NCI-H2107 (cell line): ENCODE measurements at regions not wholly inside any gene's neighbourhood (a gene's known extent, or its start where the extent isn't known, plus 50 kb on each side); places are given as distances from the start of the nearest gene placed in this dataset.
"Not testable (repeated sequence)": the region's sequence is repeated elsewhere in the genome, so short reads cannot be mapped to it uniquely, and the experiment has no call there.

Experiments
- DNase-seq: peaks from one replicate; lab custom pipeline; 2025; lab: John Stamatoyannopoulos, UW

DNA sequence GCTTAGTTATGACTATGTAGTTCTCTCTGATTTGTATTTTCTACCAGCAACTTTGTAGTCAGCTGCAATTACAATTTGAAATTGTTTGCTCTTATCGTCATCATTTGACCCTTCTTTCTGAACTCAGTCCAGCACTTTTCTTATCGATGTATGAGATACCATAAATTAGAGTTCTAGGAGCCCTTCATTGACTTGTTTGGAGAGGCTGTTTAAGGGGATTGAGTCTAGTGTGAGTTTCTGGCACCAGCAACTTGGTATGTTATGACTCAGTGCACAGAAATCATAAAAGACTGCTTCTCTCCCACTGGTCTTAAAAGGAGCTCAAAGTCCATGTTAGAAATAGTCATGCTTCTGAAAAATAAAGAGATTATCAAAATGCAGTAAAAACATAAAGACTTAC lies 190.3 kb downstream of the TENT5A start:
- no peak for DNase-seq

DNA sequence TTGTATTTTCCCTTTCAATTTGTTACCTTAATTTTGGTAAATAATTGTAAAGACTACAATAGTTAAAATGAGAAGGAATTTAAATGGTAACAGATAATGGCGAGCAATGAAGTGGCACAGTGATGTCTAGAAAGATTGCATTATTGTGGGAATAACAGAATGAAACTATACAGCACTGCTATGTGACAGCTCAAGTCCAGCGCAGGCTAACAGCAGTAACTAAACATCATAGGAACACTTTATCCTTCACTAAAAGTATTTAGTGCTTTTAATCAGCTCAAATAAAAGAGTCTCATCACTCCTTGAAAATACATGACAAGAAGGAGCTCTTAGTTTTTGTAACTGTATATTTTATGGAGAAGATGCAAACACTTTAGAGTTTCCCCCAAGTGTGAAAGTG lies 190.8 kb downstream of the TENT5A start:
- no peak for DNase-seq

DNA sequence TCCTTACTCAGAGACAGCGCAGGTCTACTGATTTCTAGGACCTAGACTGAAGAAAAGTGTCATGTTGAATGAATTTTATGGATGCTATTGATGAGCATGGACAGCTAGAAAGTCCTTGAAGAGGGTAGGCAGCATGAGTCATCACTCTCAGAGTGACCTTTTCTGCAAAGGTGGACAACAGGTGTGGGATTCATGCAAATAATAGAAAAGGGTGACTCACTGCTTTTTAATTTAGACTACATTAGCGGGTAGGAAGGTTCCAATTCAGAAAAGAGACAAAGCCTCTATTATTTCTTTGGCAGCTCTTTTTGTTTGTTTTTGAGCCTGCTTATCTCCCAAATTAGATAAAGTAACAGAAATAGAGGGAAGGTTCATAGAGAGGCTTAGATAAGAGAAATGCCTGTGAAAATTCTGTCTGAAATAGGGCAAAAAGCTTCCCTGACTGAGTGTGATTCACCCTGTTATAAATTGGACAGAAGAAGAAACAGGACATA lies 191.4 kb downstream of the TENT5A start:
- DNase-seq, result no peak

DNA sequence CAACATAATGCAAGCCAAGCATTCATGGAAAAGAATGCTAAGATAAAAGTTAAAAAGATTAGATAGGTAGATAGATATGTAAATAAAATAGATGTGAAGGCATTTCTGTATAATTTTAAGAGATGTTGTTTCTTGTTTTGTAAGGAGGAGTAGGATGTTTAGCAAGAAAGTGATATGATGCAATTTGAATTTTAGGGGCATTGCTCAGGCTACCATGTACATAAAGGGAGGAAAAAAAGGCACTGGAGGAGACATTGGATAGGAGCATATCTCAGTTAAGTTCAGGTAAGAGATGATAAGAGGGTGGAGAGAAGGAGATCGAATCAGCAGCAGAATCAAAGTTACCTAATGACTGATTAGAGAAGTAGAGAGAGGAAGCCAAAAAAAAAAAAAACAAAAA lies 194.7 kb downstream of the TENT5A start:
- no peak for DNase-seq

DNA sequence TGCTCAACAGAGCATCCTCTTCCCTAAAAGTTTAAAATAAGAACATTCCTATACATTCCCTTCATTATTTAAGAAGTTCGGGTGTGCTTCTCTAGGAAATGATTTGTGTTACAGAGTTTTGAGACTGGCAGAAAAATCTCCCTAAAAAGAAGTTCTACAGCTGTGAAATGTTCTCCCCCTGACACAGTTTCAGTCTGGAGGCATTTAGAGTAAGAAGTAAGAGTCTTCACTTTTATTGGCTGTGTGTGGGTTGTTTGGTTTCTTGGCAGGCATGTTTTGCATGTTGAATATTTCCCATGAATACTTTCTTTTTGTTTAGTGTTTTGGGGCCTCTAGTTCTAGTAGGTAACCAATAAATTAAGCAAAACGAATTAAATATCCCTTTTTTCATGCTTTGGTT lies 195.9 kb downstream of the TENT5A start:
- no peak for DNase-seq

DNA sequence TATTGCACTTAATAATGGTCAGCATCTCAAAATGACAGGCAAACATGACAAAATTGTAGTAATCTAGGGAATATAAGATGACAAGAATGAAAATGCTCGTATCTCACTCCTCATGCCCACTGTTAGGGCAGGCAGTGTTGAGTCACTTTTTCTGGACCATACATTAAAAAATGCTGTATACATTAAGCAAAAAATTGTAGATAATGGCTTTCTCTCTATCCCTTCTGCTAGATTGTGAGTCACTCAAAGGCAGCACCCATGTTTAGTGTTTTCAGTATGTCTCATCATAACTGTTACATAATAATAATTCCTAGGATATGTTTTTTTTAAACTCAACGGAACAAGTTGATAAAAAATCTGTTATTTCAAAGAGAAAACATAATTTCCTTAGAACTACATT lies 199.3 kb downstream of the TENT5A start:
- no peak for DNase-seq

DNA sequence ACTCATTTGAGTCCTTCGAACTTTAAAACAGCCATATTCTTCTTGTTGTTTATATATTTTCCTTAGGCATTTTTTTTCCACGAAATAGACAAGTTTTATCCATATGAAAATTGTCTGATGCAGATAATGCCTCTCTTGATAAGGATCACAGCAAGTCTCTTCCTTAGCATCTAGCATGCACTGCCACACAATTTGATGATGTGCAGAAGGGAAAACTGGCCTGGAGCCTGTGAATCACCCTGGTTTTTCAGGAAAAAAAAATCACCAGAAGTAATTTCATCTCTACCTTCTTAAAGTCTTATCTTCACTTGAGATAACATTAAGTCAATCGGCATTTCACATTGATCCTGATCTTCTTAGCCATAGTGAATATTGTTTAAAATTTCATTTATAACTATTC lies 199.8 kb downstream of the TENT5A start:
- DNase-seq, result no peak

DNA sequence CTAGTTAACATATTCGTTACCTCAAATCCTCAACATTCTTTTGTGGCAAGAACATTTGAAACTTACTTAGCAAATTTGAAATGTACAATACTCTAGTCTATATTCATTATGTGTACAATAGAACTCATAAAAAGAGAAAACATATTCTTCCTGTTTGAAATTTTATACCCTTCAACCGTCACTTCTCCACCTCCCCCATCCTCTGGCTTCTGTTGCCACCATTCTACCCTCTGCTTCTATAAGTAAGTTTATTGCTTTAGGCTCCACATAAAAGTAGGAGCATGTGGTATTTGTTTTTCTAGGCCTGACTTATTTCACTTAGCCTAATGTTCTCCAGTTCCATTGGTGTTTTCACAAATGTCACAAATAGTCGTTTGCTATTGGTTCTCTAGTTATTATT lies 205.3 kb downstream of the TENT5A start:
- DNase-seq, result no peak

DNA sequence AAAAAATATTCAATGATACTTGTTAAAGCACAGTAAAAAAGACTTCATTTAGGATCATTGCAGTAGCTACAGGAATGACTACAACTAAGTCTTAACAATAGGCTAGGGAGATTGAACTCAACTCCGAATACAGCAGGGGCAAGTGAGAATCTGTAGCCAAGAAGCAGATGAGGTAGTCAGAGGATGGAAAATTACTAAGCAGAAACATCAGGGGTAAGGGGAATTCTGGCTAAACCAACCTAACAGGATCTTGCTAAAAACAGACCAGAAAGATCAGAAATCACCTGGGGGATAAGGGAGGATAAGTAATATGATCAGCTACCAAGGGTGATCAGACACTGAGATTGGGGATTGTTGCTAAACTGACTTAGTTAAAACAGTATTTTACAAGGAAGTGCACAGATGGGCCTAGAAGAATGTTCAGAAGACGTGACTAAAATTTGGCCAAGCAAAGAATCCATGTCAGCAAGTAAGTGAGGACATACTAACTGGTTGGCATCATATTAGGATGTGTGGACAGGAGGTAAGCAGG lies 217.5 kb downstream of the TENT5A start:
- no peak for DNase-seq

DNA sequence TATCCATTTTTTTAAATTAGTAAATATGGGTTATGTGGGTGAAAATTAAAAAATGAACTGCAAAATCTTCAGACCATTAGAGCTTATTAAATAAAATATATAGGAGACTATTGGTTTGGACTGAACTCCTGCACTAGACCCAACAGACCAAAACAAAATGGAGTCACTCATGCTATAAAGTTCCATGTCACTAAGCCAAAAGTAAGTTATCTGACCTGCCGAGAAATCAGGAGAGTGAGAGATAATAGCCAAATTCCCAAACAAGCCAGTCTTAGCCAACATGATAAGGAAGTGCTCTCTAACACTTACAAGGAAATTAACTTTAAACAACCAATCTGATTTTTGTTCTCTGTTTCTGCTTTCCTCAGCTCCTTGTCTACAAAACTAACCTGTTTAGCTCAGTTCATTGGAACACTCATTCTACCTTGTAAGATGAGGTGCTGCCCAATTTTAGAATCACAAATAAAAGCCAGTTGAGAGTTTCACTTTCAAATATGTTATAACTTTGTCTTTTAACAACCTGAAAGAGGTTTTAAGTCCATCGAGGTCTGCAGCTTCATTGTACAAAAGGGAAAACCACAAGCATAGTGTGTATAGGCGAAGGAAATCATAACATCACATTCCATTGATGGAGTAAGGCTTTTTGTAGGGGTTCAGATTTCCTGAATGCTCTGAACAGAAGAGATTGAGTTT lies 220.5 kb downstream of the TENT5A start:
- DNase-seq, result no peak

DNA sequence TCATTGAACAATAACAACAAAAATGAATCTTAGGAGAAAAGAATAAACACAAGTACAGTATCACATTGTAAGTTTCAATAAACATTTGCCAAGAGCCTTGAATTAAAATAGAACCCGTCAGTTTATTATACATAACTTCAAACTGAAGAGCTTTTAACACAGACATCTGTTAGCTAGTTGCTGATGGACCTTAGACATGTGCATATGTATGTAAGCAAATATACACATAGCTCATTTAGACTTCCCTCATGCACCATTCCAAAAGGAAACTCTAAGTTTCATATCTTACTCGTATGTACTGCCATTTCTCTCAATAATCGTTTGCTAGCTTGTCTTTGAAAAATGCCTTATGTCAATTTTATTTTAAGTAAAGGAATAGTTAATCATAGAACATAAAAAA lies 235.0 kb downstream of the TENT5A start:
- no peak for DNase-seq

DNA sequence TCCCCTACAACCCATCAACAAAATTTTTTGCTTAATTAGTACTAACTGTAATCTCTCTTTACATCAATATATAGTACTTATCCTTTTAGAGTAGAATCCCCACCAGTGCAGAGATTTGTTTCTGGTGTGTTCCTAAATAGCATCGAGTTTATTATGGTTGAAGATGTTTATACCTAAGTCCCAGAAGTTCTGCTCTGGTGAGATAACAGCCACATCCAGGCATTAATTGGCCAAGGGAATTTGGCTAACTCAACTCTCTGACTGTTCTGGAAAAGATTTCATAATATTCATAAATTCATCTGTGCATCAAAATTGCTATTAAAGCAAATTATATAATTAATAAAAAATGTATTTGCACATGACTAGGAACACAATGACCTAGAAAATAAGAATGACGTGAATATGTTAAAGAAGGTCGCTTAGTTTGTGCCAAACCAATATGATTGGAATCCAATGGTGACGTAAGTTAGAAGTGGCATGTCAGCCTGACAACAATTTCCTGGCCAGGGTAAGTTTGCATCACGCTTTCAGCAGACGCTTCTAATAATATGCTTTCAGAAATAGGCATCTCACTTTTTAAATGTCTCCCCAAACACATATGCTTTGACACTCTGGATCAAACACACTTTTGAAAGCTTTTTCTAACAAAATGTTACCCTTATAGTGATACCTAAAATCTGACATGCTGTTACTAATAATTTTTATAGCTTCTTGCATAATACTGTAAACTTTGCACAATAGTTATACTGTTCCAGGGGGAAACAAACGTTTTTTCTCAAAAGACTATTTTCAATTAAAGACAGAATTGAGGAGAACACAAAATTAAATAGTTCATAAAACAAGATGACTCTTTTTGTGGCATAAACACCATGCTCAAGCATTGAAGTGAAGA lies 236.7 kb downstream of the TENT5A start:
- no peak for DNase-seq

DNA sequence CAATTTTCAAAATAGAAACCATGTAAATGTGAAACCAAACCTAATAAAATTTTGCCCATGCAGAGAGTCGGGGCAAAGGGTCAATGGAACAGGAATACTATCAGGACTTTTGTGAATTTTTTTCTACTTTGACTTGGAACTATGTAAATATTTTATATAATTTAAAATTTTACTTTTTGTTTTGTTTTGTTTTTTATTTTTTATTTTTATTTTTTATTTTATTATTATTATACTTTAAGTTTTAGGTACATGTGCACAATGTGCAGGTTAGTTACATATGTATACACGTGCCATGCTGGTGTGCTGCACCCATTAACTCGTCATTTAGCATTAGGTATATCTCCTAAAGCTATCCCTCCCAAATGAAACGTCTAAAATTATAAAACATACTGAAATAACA lies 238.3 kb downstream of the TENT5A start:
- not testable (repeated sequence) for DNase-seq

DNA sequence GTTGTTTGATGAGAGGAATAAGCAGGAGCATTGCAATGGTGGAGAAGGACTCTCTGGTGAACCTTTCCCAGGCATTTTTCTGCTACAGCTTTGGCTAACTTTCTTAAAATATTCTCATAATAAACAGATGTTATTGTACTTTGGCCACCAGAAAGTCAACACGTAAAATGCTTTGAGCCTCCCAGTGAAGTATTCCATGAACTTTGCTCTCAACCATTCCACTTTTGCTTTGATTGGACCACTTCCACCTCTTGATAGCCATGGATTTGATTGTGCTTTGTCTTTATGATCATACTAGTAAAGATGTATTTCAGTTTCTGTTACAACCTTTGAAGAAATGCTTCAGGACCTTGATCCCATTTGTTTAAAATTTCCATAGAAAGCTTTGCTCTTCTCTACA lies 241.1 kb downstream of the TENT5A start:
- no peak for DNase-seq

DNA sequence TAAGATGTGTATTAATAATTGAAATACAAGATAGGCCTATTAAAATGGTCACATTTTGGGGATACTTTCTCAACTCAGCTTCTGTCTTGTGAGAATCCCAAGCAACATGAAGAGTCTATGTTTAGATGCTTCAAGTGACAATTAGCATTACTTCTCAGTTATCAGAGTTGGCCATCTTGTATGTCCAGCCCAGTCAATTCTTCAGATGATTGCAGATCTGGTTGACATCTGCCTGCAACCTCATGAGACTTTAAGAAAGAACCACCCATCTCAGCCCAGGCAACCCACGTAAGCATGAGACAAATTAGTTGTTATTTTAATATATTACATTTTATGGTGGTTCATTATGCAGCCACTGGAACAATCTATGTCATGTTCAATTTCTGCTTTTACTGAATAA lies 256.5 kb downstream of the TENT5A start:
- no peak for DNase-seq

DNA sequence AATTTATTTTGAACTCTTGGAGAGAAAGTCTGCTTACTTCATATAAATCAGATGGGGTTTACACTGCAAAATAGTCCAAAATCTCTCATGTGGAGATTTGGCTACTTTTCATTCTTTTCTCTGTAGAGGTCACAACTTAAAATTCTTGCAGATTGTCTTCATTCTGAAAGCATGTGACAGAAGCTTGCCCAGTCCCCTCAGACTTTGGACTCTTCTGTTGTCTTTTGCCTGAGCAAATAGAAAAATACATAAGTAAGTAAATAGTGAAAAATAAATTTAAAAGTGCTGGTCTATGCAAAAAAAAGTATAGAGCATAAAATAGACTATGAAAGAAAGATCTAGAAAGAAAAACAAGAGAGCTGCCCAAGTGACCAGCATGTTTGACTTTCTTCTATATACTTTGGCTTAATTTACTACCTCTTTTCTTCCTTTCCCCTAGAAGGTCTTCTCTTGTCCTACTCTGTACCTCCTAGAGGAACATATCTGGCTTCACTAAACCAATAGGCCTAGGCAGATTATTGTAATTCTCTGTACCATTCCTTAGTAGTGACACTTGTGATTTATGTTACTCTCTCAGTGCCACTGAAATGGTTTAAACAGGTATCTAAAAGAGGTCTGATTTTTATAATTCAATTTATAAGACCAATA lies 260.9 kb downstream of the TENT5A start:
- DNase-seq, result no peak

DNA sequence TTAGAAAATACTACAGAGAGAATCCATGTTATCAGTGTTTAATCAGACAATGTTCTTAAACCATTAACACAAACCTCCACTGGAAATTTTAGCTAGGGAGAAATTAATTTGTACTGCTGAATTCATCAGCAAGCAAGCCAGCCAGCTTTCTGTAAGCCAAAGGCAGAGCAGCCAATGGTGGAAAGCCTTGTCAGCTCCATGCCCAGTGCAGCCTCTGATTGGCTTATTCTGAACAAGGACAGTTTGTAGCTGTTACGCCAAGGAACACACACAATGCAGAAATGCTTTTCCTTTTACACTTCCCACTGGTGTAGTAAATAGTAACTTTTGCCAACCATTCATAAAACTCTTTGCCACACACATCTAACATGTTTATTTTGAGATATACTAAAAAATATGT lies 265.0 kb downstream of the TENT5A start:
- DNase-seq, result no peak

DNA sequence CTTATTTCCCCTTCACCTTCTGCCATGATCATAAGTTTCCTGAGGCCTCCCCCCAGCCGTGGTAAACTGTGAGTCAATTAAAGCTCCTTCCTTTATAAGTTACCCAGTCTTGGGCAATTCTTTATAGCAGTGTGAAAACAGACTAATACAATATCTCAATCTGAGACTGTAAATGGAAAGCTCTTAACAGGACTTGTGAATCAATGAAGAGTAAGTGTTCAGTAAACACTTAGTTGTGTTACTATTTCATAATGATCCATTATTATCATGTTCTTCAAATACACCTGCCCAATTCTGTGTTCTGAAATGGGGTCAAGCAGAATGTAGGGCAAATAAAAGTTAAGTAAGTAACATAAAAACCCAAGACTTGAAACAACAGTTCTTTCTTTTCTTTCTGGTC lies 266.2 kb downstream of the TENT5A start:
- no peak for DNase-seq

DNA sequence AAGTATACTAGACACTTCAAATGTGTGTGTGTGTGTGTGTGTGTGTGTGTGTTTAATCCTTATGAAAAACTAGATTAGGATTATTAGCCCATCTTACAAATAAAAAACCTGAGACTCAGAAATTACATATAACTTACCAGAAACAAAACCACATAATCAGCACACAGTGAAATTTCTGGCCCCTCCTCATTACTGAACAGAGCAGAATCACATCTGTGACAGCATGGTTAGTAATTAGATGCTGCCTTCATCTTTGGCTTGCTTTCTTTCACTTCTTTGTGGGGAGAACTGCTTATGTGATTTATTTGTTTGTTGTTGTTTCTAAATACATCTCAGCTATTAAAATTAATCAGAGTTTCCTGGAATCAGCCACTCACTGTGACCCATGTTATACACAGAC lies 267.1 kb downstream of the TENT5A start:
- no peak for DNase-seq

DNA sequence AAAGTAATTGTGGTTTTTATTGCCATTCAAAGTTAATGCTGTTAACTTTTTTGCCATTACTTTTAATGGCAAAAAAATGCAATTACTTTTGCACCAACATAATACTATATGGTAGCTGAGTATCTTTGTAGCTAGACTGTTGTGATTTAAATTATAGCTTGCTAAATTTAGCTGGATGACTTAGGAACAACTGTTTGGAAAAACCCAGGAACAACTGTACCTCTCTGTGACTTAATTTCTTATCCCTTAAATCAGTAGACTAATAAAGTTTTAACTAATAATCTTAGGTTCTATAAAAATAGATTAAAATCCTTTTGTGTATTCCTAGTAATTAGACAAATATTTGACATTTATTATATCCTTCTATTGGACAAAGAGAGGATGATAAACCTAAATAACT lies 268.2 kb downstream of the TENT5A start:
- DNase-seq, result no peak

DNA sequence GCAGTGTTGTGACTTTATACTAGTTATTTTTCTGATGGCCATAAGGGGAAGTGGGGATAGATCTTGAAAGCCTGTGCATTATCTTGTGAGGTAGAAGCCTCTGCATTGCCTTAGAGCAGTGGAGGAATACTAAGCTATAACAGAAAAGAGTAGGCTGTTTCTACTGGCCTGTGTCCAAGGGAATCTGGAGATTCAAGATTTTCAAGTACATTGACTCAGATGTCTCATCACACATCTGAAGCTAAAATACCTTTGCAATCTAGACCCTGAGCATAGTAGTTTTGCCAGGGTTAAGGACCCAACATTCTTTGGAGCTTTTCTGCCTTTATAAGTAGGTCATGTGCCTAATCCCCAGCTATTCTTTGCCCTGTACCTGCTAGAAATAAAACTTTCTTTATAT lies 272.3 kb downstream of the TENT5A start:
- DNase-seq, result no peak

DNA sequence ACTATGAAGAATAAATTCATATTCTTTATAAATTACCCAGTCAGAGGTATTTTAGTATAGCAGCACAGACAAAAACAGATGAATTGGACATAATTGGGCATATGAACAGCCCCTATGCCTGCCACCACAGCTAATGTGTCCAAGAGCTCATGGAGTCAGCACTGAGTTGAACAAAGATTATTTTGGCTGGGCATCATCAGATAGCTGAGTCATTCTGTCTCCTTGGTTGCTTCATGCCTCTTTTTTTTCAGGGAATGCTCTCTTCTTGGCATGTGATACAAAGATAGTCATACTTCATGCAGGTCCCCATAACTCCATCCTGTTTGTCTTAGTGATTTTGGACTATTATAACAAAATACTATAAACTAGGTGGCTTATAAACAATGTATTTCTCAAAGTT lies 275.6 kb downstream of the TENT5A start:
- no peak for DNase-seq

DNA sequence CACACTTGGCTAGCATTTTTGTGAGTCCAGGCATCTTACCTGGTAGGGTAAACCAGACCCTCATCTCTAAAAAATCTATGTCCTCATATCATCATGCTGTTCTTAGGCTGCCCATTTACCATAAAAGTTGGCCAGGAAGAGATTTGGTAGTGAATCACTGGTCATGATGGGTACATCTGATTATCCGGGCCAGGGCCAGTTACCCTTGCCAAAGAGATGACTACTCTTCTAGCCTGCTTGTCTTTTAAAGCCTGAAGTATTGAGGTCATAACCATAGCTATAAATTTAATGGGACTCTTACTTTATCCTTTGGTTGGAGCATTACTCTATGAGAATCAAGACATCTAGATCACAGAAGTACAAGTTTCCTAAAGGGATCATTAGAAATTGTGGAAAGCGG lies 276.8 kb downstream of the TENT5A start:
- DNase-seq, result no peak
